ENCODE measurements at regions not wholly inside any gene's neighbourhood (a gene's known extent, or its start where the extent isn't known, plus 50 kb on each side); places are given as distances from the start of the nearest gene placed in this dataset.

DNA sequence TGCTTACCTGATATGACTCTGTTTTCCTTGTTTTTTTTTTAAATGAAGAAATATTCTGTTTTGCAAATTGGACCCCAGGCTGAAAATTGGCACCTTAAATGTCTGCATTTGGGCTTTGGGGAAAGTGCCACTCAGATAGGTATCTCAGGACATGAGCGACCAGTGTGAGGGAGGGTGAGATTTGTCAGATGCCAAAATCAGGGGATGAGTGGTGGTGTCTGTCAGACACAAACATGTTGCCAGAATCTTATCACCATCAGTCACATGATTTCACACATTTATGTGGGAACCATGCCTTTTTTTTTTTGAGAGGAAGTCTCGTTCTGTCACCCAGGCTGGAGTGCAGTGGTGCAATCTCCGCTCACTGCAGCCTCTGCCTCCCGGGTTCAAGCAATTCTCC, 75.6 kb upstream of the OSBPL11 start:
- TF ChIP-seq CTCF (conservative IDR thresholded peaks at IDR 0.05) (no peak), ZFX (IDR thresholded peaks at IDR 0.05) (no peak)
